Natural killer cell (primary cell): ENCODE measurements at regions not wholly inside any gene's neighbourhood (a gene's known extent, or its start where the extent isn't known, plus 50 kb on each side); places are given as distances from the start of the nearest gene placed in this dataset.

Source experiments
- ATAC-seq, 3 donors: fragments of 150-1000 bp in 2 of 3; fragments of 200-7000 bp in 1 of 3; cut with Tn5 transposase; 1 replicate in 1 of 3; 2 replicates in 2 of 3; pipeline ENCODE4 v1.10.0; 2021; ENCODE audit warnings: mild to moderate bottlenecking in 2 of 3, moderate library complexity in 2 of 3
- DNase-seq, 2 donors: peaks; one replicate each; pipeline versions ENCODE4 v3.0.0 to v3.0.0-alpha.2; 2013 to 2021; ENCODE audit warnings: mixed read lengths in 1 of 2
- H3K27ac ChIP-seq: one replicate; pipeline ENCODE4 v1.5.1; 2013; ENCODE audit warnings: mild to moderate bottlenecking, low read length
- H3K27me3 ChIP-seq: one replicate; pipeline ENCODE4 v1.6.1; 2013; ENCODE audit warnings: low read length; ENCODE audit not compliant: control insufficient read depth, insufficient read depth
- H3K36me3 ChIP-seq: one replicate; pipeline ENCODE4 v1.6.1; 2013; ENCODE audit warnings: low read length; ENCODE audit not compliant: control insufficient read depth, insufficient read depth
- H3K4me1 ChIP-seq: one replicate; pipeline ENCODE4 v1.6.1; 2013; ENCODE audit warnings: low read length; ENCODE audit not compliant: control insufficient read depth, insufficient read depth
- H3K4me3 ChIP-seq: one replicate; pipeline ENCODE4 v1.5.1; 2013; ENCODE audit warnings: low read length
- H3K9me3 ChIP-seq: one replicate; pipeline ENCODE4 v1.6.1; 2013; ENCODE audit warnings: low read length; ENCODE audit not compliant: control insufficient read depth, insufficient read depth
- H3K27ac Mint-ChIP-seq, 2 donors: one replicate each; pipeline ENCODE4 v1.8.0; 2022; ENCODE audit warnings: mild to moderate bottlenecking in 2 of 2, mixed read lengths in 2 of 2, moderate library complexity in 1 of 2
- H3K27me3 Mint-ChIP-seq, 2 donors: one replicate each; pipeline ENCODE4 v1.8.0; 2022; ENCODE audit warnings: low read depth in 2 of 2, mixed read lengths in 2 of 2
- H3K36me3 Mint-ChIP-seq: one replicate; pipeline ENCODE4 v1.8.0; 2022; ENCODE audit warnings: mixed read lengths
- H3K4me1 Mint-ChIP-seq, 2 donors: one replicate each; pipeline ENCODE4 v1.8.0; 2022; ENCODE audit warnings: mixed read lengths in 2 of 2
- H3K4me3 Mint-ChIP-seq: one replicate; pipeline ENCODE4 v1.8.0; 2022; ENCODE audit warnings: mild to moderate bottlenecking, moderate library complexity, mixed read lengths
- H3K9me3 Mint-ChIP-seq, 2 donors: one replicate each; pipeline ENCODE4 v1.8.0; 2022; ENCODE audit warnings: mixed read lengths in 2 of 2
- CTCF ChIP-seq: fragments of 200-600 bp; IDR thresholded peaks from one replicate; pipeline ENCODE4 v1.8.0; 2022; ENCODE audit warnings: antibody characterized with exemption
- WGBS: methylation state at CpG from one replicate; pipeline ENCODE4 v1.1.7; 2013; ENCODE audit warnings: missing lambda C conversion rate; ENCODE audit not compliant: insufficient coverage; 5-methylcytosine and 5-hydroxymethylcytosine counted together
- intact Hi-C: fragments of 100-400 bp; cut with micrococcal nuclease; formaldehyde crosslinking; loops from one replicate; pipeline ENCODE4 v1.14.2; 2022

DNA sequence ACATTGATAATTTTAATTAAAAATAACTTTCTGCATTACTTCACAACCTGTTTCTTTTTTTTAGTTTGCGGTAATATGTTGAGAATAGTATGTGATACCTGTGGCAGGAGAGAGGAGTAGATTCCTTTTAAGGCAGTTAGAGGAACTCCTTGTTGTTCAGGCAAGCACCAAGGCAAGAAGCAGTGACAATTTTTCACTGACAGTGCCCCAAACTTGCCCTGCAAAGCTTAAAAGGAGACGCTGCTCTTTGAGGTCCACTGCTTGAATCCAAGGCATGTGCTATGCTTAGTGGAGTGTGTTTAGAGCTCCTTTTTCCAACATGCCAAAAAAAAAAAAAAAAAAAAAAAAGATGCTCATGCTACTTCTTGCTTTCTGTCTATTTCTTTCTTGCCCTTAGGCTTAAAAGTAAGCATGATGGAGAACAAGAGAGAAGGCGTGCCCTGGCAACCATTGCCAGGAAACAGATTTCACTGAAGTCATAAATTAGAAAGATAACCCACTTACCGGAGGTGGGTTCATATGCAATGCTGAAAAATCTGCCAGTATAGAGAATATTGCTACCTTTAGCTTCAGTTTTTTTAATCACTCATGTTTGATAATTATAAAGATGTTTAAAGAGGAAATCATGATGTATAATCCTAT lies 58.3 kb upstream of the DYRK2 start:
- no peaks in the 10 kb centered on the region for H3K27me3 ChIP-seq
- Mint-ChIP-seq H3K4me1 (peaks cover 41 to 47% of the 10 kb centered on the region in 2 donors), H3K4me3 (peak overlapping the region; percentile 70), H3K9me3 (peaks cover 0 to 2% of the 10 kb centered on the region in 2 donors), H3K27me3 (no peaks in the 10 kb centered on the region), H3K36me3 (no peaks in the 10 kb centered on the region), H3K27ac (peak overlapping the region; percentile 56 to 69)
- ATAC-seq (peak in 2 of 3 donors; percentile 41 to 61), DNase-seq (peak in 1 of 2 donors; percentile 62)
- H3K27ac ChIP-seq: no peak overlapping the region
- no peak for TF ChIP-seq CTCF
- intact Hi-C loops: loop anchor here (5.0 kb wide), 1 partner anchor 42 kb away; no protein-coding TSS in a partner anchor
- no peak overlapping the region for H3K4me3 ChIP-seq
- H3K4me1 ChIP-seq: peaks cover 17% of the 10 kb centered on the region
- no peaks in the 10 kb centered on the region for H3K36me3 ChIP-seq
- H3K9me3 ChIP-seq: no peaks in the 10 kb centered on the region
- 17% methylated on average over 3 of the region's 4 CpGs for WGBS

DNA sequence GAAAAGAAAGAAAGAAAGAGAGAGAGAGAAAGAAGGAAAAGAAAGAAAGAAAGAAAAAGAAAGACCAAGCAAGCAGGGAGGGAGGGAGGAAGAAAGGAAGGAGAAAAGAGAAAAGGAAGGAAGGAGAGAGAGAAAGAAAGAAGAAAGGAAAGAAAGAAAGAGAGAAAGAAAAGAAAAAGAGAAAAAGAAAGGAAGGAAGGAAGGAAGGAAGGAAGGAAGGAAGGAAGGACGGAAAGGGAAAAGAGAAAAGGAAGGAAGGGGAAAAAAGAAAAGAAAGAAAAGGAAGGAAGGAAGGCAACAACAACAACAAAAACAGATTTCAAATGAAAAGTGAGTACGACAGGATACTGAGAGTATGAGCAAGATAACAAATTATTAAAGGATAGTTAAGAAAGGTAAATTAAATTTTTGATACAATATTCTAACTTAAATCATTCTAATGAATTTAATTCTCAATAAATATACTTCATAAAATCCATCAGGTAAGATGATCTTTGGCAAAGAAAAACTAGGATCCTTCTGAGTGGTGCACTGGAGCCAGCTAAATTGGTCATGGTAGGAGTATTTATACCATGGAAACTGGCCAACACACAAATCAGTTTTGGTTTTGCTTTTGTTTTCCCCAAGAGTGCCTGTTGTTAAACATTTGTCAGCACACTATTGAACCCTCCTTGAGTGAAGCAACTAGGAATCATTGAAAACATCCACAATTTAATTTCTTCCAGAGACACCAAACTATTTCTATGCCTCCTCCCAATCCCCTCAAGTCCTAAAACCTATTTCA lies 56.1 kb upstream of the DYRK2 start:
- Histone ChIP-seq H3K4me1 (peaks cover 17% of the 10 kb centered on the region), H3K36me3 (no peaks in the 10 kb centered on the region), H3K9me3 (no peaks in the 10 kb centered on the region), H3K27ac (peak overlapping the region; percentile 32), H3K4me3 (no peak overlapping the region), H3K27me3 (no peaks in the 10 kb centered on the region)
- Mint-ChIP-seq H3K9me3 (peaks cover 0 to 2% of the 10 kb centered on the region in 2 donors), H3K4me1 (peaks cover 39 to 47% of the 10 kb centered on the region in 2 donors), H3K27me3 (no peaks in the 10 kb centered on the region), H3K36me3 (no peaks in the 10 kb centered on the region), H3K4me3 (peak overlapping the region; percentile 2), H3K27ac (peak overlapping the region; percentile 56 to 61)
- no peak for TF ChIP-seq CTCF
- DNase-seq (peak in 1 of 2 donors; percentile 61), ATAC-seq (peak; percentile 78 to 82 (median 81))
- intact Hi-C loops: loop anchor here (5.0 kb wide), 1 partner anchor 40 kb away; no protein-coding TSS in a partner anchor
- WGBS: 100% methylated on average over 1 of the region's 2 CpGs

GRCh38 chr12:67593041-67593440 lies 55.5 kb upstream of the DYRK2 start:
- peak; percentile 1 to 47 (median 28) for ATAC-seq
- Mint-ChIP-seq H3K4me3 (peak overlapping the region; percentile 2), H3K36me3 (no peaks in the 10 kb centered on the region), H3K9me3 (peaks cover 0 to 2% of the 10 kb centered on the region in 2 donors), H3K4me1 (peaks cover 39 to 47% of the 10 kb centered on the region in 2 donors), H3K27ac (peak overlapping the region; percentile 56 to 61), H3K27me3 (no peaks in the 10 kb centered on the region)
- no peak for TF ChIP-seq CTCF
- no peak for DNase-seq
- Histone ChIP-seq H3K27me3 (no peaks in the 10 kb centered on the region), H3K9me3 (no peaks in the 10 kb centered on the region), H3K4me3 (no peak overlapping the region), H3K27ac (peak overlapping the region; percentile 32), H3K4me1 (peaks cover 17% of the 10 kb centered on the region), H3K36me3 (no peaks in the 10 kb centered on the region)
- intact Hi-C loops: loop anchor here (5.0 kb wide), 1 partner anchor 39 kb away; no protein-coding TSS in a partner anchor
